ENCODE measurements at regions not wholly inside any gene's neighbourhood (a gene's known extent, or its start where the extent isn't known, plus 50 kb on each side); places are given as distances from the start of the nearest gene placed in this dataset.
A peak's percentile ranks its signal among the peaks of the same experiment; 100 is the strongest.

DNA sequence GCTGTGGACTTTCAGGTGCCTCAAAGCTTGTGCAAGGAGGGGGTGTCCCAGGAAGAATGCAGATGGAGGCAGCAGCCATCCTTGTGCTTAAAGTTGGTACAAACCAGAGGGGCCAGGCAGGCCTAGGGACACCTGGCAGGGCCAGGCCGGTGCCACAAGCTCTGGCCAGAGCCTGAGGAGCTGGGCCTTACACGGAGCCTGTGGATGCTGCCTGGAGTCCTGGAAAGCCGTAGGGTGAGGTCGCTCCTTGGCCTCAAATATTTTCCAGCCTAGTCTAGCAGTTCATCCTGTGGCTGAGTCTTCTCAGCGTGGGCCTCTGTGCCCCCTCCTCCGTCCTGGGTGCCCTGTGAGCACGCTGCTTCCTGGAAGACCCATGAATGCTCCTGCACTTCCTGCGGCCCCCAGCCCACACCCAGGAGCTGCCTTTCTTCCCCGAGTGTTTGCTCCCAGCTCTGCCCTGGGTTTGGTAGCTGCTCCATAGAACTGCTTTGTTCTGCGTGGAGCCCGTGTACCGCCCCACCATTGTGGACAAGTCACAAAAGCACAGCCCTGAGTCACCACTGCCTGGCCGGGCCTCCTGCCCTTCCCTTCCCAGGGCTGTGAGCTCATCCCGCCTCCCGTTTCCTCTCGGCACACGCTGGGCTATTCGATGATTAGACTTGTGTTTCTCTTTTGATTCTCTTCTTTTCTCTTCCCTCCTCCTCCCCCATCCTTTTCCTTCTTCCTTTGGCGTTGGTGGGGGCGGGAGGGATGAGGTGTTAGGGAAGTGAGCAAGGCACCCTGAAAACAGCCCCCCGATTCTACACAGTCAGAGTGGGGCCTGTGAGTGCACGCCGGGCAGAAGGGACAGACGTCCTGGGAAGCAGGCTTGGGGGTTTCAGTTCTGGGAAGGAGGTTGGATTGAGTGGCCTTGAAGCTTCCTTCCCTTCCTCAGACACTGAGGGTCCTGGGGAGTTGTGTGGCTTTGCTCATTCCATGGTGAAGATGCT, 73.2 kb upstream of the SHH start:
- peak overlapping the region; percentile 20; the same call in 1 of the 2 replicates for H3K9ac ChIP-seq (ENCODE audit: low read depth, low read length)
- H3K4me1 ChIP-seq (ENCODE audit: control insufficient read depth, insufficient read depth, low read length) = peaks cover 14% of the 10 kb centered on the region
- TF ChIP-seq CEBPB (IDR thresholded peaks at IDR 0.05; ENCODE audit: low read depth, low read length) (no peak), CHD1 (IDR thresholded peaks at IDR 0.05; ENCODE audit: low read depth, low read length) (no peak), POLR2A (IDR thresholded peaks at IDR 0.05; ENCODE audit: low read depth, low read length) (no peak), RAD21 (IDR thresholded peaks at IDR 0.05; ENCODE audit: low read length) (no peak), MAFK (IDR thresholded peaks at IDR 0.05; ENCODE audit: low read depth, low read length) (no peak), SMC3 (IDR thresholded peaks at IDR 0.05; ENCODE audit: low read depth, low read length) (no peak), FOS (IDR thresholded peaks at IDR 0.05; ENCODE audit: low read depth, low read length) (no peak), RCOR1 (IDR thresholded peaks at IDR 0.05; ENCODE audit: insufficient replicate concordance, low read length) (no peak), MXI1 (IDR thresholded peaks at IDR 0.05; ENCODE audit: borderline replicate concordance, low read depth, low read length) (no peak), BHLHE40 (IDR thresholded peaks at IDR 0.05; ENCODE audit: low read depth, low read length) (no peak), NFE2L2 (IDR thresholded peaks at IDR 0.05; ENCODE audit: low read depth, low read length) (no peak), RFX5 (IDR thresholded peaks at IDR 0.05; ENCODE audit: low read depth, low read length) (no peak), MAZ (IDR thresholded peaks at IDR 0.05; ENCODE audit: borderline replicate concordance, low read depth, low read length) (no peak)
- TF ChIP-seq, protein P1, sequence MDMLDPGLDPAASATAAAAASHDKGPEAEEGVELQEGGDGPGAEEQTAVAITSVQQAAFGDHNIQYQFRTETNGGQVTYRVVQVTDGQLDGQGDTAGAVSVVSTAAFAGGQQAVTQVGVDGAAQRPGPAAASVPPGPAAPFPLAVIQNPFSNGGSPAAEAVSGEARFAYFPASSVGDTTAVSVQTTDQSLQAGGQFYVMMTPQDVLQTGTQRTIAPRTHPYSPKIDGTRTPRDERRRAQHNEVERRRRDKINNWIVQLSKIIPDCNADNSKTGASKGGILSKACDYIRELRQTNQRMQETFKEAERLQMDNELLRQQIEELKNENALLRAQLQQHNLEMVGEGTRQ (IDR thresholded peaks at IDR 0.05; ENCODE audit: low read depth, low read length) = no peak
- TF ChIP-seq, protein P2, sequence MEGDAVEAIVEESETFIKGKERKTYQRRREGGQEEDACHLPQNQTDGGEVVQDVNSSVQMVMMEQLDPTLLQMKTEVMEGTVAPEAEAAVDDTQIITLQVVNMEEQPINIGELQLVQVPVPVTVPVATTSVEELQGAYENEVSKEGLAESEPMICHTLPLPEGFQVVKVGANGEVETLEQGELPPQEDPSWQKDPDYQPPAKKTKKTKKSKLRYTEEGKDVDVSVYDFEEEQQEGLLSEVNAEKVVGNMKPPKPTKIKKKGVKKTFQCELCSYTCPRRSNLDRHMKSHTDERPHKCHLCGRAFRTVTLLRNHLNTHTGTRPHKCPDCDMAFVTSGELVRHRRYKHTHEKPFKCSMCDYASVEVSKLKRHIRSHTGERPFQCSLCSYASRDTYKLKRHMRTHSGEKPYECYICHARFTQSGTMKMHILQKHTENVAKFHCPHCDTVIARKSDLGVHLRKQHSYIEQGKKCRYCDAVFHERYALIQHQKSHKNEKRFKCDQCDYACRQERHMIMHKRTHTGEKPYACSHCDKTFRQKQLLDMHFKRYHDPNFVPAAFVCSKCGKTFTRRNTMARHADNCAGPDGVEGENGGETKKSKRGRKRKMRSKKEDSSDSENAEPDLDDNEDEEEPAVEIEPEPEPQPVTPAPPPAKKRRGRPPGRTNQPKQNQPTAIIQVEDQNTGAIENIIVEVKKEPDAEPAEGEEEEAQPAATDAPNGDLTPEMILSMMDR (conservative IDR thresholded peaks at IDR 0.05; ENCODE audit: low read depth, low read length) = no peak

More for the DNA sequence above, 73.2 kb upstream of the SHH start:
- Histone ChIP-seq H2BK5ac (ENCODE audit: low read depth, low read length, poor library complexity, severe bottlenecking) (peak overlapping the region; percentile 62), H3K36me3 (ENCODE audit: control insufficient read depth, insufficient read depth, low read length) (no peaks in the 10 kb centered on the region), H4K5ac (ENCODE audit: low read depth, low read length) (peak overlapping the region; percentile 92), H2AK5ac (ENCODE audit: low read depth, low read length) (peak overlapping the region; percentile 73), H3K23ac (ENCODE audit: low read depth, low read length) (no peak overlapping the region; the same call in 1 of the 2 replicates), H3K18ac (ENCODE audit: low read depth, low read length) (peak overlapping the region; percentile 68), H4K20me1 (ENCODE audit: insufficient read depth, low read length) (no peaks in the 10 kb centered on the region), H3K9me3 (ENCODE audit: control insufficient read depth, insufficient read depth, low read length) (peaks cover 18% of the 10 kb centered on the region), H4K8ac (ENCODE audit: low read depth in 2 of 2, low read length in 2 of 2) (peak overlapping the region; percentile 86 to 91), H2BK120ac (ENCODE audit: low read depth, low read length) (peak overlapping the region; percentile 80), H3K27me3 (ENCODE audit: control insufficient read depth, insufficient read depth, low read length) (no peaks in the 10 kb centered on the region), H2BK15ac (ENCODE audit: low read depth, low read length) (peak overlapping the region; percentile 74; the same call in 2 of the 3 replicates), H3K56ac (ENCODE audit: extremely low read depth, insufficient read depth, low read length) (0 out of 2 replicates have a peak overlapping the region, but pooled peaks have one; percentile 21), H3K79me1 (ENCODE audit: low read depth in 1 of 2, low read length in 2 of 2) (no peaks in the 10 kb centered on the region), H3K4ac (ENCODE audit: low read depth, low read length) (peak overlapping the region; percentile 79), H3K4me2 (ENCODE audit: low read depth, low read length) (peak overlapping the region; percentile 36; the same call in 1 of the 2 replicates), H3K27ac (ENCODE audit: insufficient read depth, low read length) (peak overlapping the region; percentile 73), H2BK20ac (ENCODE audit: low read depth, low read length) (peak overlapping the region; percentile 80), H3K14ac (replicated peaks; ENCODE audit: low read depth, low read length) (peak overlapping the region; percentile 30; the same call in 1 of the 2 replicates), H2AFZ (replicated peaks; ENCODE audit: low read length, poor library complexity) (peak overlapping the region; percentile 79), H4K91ac (ENCODE audit: insufficient read depth, low read depth, low read length) (peak overlapping the region; percentile 93), H3K4me3 (ENCODE audit: insufficient read depth, low read depth, low read length) (no peak overlapping the region), H2AK9ac (replicated peaks; ENCODE audit: low read depth, low read length, poor library complexity) (peak overlapping the region; percentile 78), H3K9me1 (ENCODE audit: insufficient read depth, low read length) (no peaks in the 10 kb centered on the region)
- intact Hi-C loops (cut with micrococcal nuclease) = no loop called here
- dilution Hi-C loops (cut with HindIII; ENCODE audit: low sequenced_read_pairs, unreplicated experiment) = no loop called here
- DNase-seq (peak; percentile 75), ATAC-seq (ENCODE audit: low read depth) (peak; percentile 79)
- no TSS peak for BruUV-seq (replicated peaks)
- CTCF ChIA-PET = no interaction called here
- POLR2A ChIA-PET (ENCODE audit: unreplicated experiment) = interaction anchor here (0.7 kb wide), 1 partner anchor 12 kb away, joined by 9 read pairs; no protein-coding TSS in a partner anchor
- WGBS, 2 experiments (ENCODE audit: extremely low coverage in 2 of 2, insufficient read length in 1 of 2) = 33% methylated on average over 3 of the region's 24 CpGs; no CpG with 5 or more reads in 1 of the 2 experiments
- in situ Hi-C loops (cut with MboI; ENCODE audit: low sequenced_read_pairs) = no loop called here
